NB4 (cell line): ENCODE measurements at regions not wholly inside any gene's neighbourhood (a gene's known extent, or its start where the extent isn't known, plus 50 kb on each side); places are given as distances from the start of the nearest gene placed in this dataset.

Experiments used
- DNase-seq: peaks from one replicate; pipeline ENCODE4 v3.0.0; 2010; ENCODE audit warnings: low read depth
- H3K4me3 ChIP-seq: one replicate; pipeline ENCODE4 v1.5.1; 2011; ENCODE audit warnings: mild to moderate bottlenecking, low read depth, low read length, moderate library complexity
- MYC ChIP-seq: IDR thresholded peaks from 2 replicates; pipeline ENCODE4 v1.6.1; 2011; ENCODE audit warnings: low read depth, low read length
- POLR2A ChIP-seq: IDR thresholded peaks from 2 replicates; pipeline ENCODE4 v1.6.1; 2011; ENCODE audit warnings: mild to moderate bottlenecking; ENCODE audit not compliant: insufficient read length; ENCODE audit errors: extremely low read depth
- TF ChIP-seq, protein P1 (sequence below): IDR thresholded peaks from one replicate; pipeline ENCODE4 v1.5.1; 2012; ENCODE audit warnings: low read depth, low read length
- TF ChIP-seq, protein P2 (sequence below): IDR thresholded peaks from 2 replicates; pipeline ENCODE4 v1.6.1; 2011; ENCODE audit warnings: low read depth, low read length

DNA sequence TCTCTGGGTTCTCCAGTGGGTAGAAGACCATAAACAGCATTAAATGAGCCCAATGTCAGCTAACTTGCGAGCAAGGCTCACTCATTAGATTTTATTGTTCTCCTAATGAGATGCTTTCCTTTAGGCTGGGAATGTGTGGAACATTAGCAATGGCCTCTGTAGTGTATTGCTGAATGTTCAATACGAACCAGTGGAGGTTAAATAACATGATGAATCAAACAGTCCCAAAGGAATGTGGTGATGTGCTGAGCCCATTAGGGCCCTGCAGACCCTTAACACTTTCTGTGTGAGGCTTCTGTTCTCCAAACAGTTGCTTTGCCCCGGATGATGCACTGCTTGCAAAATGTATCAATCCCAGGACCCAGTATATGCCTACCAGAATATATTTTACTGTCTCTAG, 225.5 kb downstream of the ATG4C start:
- no peak for TF ChIP-seq POLR2A
- H3K4me3 ChIP-seq, result no peak overlapping the region
- no peak for DNase-seq

DNA sequence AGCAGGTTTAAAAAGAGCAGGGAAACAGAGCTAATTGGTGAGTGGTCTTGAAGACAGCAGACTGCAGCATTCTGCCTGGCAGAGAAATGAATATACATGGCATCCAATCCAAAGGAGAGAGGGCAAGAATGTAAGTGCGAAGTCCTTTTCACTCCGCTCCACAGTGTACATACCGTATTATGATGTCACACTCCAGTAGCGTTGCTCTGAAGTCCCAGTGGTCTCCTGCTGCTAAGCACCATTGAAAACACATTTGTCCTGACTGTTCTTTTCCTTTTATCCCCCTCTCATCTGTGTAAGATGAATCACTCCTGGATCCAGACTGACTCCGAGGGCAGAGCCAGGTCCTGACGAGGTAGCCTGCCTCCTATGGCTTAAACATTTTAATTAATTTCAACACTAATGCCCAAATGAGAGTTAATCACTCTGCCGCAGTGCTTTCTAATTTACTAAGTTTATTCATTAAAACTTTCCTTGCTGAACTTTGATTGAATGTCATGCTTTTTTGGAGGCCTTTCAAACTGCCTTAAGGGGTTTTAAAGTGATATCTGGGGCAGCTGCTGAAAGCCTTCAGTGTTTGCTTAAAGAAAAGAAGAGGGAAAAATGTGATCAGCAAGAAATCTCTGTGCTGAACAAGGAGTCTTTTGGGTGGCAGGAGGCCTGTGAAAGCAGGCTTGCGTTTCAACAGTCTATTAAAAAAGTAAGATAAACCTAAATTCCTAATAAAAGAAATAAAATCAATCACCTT, 227.2 kb downstream of the ATG4C start:
- TF ChIP-seq, protein P1, sequence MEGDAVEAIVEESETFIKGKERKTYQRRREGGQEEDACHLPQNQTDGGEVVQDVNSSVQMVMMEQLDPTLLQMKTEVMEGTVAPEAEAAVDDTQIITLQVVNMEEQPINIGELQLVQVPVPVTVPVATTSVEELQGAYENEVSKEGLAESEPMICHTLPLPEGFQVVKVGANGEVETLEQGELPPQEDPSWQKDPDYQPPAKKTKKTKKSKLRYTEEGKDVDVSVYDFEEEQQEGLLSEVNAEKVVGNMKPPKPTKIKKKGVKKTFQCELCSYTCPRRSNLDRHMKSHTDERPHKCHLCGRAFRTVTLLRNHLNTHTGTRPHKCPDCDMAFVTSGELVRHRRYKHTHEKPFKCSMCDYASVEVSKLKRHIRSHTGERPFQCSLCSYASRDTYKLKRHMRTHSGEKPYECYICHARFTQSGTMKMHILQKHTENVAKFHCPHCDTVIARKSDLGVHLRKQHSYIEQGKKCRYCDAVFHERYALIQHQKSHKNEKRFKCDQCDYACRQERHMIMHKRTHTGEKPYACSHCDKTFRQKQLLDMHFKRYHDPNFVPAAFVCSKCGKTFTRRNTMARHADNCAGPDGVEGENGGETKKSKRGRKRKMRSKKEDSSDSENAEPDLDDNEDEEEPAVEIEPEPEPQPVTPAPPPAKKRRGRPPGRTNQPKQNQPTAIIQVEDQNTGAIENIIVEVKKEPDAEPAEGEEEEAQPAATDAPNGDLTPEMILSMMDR, result no peak
- TF ChIP-seq, protein P2, sequence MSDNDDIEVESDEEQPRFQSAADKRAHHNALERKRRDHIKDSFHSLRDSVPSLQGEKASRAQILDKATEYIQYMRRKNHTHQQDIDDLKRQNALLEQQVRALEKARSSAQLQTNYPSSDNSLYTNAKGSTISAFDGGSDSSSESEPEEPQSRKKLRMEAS, result no peak
- TF ChIP-seq POLR2A, result no peak
- no peak for TF ChIP-seq MYC
- H3K4me3 ChIP-seq, result no peak overlapping the region
- no peak for DNase-seq

DNA sequence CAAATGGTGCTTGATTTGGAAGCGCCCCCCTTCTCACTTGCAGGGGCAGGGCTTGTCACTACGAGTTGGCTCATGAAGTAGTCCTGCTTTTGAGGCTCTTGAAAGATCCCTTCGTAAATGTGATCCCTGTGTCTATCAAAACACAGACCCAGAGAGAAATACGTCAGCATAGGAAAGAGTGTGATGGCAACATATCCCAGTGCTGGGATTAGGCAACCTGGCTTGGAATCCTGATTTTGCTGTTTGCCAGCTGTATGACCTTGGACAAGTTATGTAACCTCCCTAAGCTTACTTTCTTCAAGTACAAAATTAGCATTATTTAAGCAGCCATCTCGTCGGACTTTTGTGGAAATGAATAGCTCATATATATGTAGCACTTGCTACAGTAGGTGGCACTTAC, 228.4 kb downstream of the ATG4C start:
- no peak for DNase-seq
- no peak overlapping the region for H3K4me3 ChIP-seq
- TF ChIP-seq POLR2A (no peak), MYC (no peak)
- TF ChIP-seq, protein P1, result no peak
- TF ChIP-seq, protein P2, result no peak

DNA sequence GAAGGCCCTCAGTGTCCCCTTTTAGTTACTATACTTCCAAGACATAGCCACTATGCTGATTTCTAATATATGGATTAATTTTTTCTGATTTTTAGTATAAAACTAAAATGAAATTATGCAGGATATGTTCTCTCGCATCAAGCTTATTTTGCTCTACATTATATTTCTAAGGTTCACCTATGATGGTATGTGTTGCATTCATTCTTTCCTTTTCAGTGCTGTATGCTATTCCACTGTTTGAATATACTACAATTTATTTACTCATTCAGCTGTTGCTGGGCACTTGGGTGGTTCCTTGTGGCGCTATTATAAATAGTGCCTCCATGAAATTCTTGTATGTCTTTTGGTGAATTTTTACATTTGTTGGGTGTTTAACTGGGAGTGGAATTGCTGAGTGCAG, 230.3 kb downstream of the ATG4C start:
- no peak overlapping the region for H3K4me3 ChIP-seq
- no peak for TF ChIP-seq POLR2A
- TF ChIP-seq, protein P2, result no peak
- TF ChIP-seq MYC, result no peak
- TF ChIP-seq, protein P1, result no peak
- DNase-seq, result no peak

DNA sequence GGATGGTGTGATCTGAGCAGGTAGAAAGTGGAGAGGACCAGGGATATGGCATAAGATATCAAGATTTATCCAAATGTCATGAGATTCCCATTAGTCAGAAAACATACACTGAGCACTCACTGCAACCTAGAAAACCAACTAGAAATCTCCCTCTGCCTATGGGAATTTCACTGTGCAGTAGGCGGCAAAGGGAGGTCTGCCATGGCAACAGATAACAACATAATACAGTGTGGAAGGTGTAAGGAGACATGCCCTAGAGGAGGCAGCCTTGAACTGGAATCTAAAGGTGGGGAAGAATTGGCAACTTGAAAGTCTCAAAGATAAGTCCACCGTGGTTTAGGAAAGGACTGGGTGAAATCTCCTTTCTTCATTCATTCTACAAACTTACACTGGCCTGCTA, 238.4 kb downstream of the ATG4C start:
- TF ChIP-seq, protein P1, result no peak
- TF ChIP-seq POLR2A (no peak), MYC (no peak)
- TF ChIP-seq, protein P2, result no peak
- DNase-seq, result no peak
- no peak overlapping the region for H3K4me3 ChIP-seq

DNA sequence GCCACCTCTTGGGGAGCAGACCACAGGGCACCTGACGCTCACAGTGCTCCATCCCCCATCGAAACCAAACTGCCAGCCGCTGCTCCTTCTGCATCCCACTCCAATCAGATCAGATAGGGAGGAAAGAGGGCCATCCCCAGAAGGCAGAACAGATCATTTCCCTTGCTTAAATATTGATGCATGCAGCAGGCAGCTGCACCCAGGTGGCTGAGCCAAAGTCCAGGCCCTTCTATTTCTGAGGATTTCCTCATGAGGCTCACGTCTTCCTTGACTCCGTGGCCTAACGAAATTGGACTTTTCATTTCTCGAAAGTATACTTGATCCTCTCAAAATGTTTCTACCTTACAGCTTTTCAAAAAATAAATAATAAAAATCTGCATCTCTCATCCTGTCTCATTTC, 239.2 kb downstream of the ATG4C start:
- H3K4me3 ChIP-seq, result no peak overlapping the region
- DNase-seq, result no peak
- TF ChIP-seq, protein P2, result no peak
- TF ChIP-seq MYC, result no peak
- TF ChIP-seq POLR2A, result no peak
- TF ChIP-seq, protein P1, result no peak
